Jurkat, Clone E6-1 (cell line): ENCODE measurements at regions not wholly inside any gene's neighbourhood (a gene's known extent, or its start where the extent isn't known, plus 50 kb on each side); places are given as distances from the start of the nearest gene placed in this dataset.
"Not testable (repeated sequence)": the region's sequence is repeated elsewhere in the genome, so short reads cannot be mapped to it uniquely, and the experiment has no call there.

ENCODE experiments used
- DNase-seq: peaks from one replicate; pipeline ENCODE4 v3.0.0-alpha.2; 2011; ENCODE audit warnings: low read depth, low spot score
- H3K4me3 ChIP-seq: 2 replicates; pipeline ENCODE4 v1.5.1; 2011; ENCODE audit warnings: mild to moderate bottlenecking, low read length, control low read depth, moderate library complexity

DNA sequence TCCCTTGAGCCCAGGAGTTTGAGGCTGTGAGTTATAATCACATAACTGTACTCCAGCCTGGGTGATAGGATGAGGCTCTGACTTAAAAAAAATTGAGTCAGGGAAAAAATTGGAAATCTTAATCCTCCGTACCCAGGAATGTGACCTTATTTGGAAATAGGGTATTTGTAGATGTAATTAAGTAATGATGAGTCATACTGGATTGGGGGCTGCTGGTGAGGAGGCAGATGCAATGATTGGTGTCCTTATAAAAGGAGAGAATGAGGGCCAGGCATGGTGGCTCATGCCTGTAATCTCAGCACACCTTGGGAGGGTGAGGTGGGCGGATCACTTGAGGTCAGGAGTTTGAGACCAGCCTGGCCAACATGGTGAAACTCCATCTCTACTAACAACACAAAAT lies 134.9 kb upstream of the ALDH3B2 start:
- not testable (repeated sequence) for DNase-seq, H3K4me3 ChIP-seq

DNA sequence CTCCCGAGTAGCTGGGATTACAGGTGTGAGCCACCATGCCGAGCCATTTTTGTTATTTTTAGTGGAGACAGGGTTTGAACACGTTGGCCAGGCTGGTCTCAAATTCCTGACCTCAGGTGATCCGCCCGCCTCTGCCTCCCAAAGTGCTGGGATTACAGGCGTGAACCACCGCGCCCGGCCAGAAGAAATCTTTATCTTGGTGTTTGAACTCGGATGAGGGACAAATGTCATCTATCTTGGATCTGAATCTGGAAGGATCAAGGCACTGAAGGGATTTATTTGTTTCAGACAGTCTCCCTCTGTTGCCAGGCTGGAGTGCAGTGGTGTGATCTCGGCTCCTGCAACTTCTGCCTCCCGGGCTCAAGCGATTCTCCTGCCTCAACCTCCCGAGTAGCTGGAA lies 133.5 kb upstream of the ALDH3B2 start:
- DNase-seq, H3K4me3 ChIP-seq: not testable (repeated sequence)

DNA sequence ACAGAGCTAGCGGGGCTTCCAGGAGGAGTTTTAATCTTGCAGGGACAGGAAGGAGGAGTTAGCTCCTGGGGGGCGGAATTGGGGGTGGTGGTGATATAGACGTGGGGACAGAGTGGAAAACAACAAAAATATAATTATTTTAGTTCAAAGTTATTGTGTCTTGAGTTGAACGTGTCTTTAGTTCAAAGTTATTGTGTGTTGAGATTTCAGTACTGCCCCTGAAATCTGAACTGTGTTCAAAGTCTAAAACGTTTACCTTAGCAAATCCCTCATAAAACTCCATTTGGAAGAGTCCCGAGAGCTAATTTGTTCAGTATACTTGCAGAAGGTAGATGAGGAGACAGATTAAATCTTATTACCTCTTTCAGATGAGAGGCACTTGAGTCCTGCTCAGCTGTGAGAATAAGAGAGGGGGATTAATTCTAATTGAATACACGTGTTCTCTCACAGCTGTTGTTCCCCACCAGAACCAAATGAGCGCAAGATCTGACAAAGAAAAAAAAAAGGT lies 132.4 kb upstream of the ALDH3B2 start:
- not testable (repeated sequence) for H3K4me3 ChIP-seq

DNA sequence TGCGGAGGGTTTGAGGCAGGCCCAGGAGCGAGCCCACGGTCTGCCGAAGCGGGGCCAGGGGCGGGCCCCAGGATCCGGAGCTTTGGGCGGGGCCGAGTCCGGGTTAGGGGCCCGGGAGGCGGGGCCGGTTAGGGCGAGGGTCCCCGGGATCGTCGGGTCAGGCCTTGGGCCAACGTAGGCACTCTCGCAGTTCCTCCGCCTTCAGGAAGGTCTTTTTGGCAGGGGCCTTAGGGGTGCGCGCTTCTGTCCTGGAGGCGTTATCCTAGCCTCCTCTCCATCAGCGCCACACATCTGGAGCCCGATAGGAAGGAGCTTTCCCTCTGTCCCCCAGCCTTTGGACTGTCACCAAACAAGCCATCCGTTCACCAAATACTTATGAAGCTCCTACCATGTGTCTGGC lies 131.8 kb upstream of the ALDH3B2 start:
- DNase-seq, result not testable (repeated sequence)
- H3K4me3 ChIP-seq, result peak overlapping the region; percentile 51

More for the DNA sequence above, 132.4 kb upstream of the ALDH3B2 start:
- DNase-seq, result not testable (repeated sequence)

- H3K4me3 ChIP-seq, result peak overlapping the region; percentile 73
- DNase-seq, result peak; percentile 94
Measured at GRCh38 chr11:67805253-67806126, 131.1 kb upstream of the ALDH3B2 start.

DNA sequence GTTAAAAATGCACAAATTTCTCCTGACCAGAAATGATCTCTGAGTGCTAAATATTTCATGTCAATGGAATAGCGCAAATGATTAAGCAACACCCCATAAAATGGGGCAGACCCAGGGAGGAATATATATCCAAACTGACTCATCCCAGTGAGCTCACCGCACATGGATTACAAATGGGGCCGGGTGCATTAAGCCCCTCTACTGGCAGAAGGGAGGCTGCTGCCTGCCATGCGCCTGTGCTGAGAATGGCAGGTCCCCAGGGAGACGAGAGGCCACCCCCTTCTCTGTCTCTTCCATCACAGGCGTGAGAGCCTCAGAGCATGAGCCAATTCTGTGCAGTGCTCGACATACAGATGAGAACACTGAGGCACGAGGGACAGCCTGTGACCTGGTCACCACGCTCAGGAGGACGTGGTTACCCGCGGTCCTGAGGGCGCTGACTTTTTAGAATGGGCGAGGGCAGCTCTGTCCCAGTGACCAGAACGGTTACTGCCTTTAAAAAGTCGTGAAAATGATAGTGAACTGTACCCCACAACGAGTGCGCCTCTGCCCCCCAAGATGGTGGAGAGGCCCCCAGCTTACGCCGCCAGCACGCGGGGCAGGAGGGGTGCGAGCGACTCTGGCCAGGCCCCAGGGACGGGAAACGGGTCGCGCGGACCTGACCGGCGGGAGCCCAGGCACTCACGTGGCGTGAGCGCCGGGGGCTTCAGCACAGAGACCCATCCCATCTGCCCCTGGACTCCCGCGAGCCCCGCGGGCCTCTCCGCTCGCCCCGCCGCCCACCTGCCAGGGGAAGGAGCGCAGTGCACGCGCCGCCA lies 130.2 kb upstream of the ALDH3B2 start:
- peak overlapping the region; percentile 73 for H3K4me3 ChIP-seq
- not testable (repeated sequence) for DNase-seq

- H3K4me3 ChIP-seq, DNase-seq: not testable (repeated sequence)
Measured at GRCh38 chr11:67803519-67803918, 129.1 kb upstream of the ALDH3B2 start.

GRCh38 chr11:67803055-67803454 lies 128.6 kb upstream of the ALDH3B2 start:
- not testable (repeated sequence) for DNase-seq, H3K4me3 ChIP-seq

DNA sequence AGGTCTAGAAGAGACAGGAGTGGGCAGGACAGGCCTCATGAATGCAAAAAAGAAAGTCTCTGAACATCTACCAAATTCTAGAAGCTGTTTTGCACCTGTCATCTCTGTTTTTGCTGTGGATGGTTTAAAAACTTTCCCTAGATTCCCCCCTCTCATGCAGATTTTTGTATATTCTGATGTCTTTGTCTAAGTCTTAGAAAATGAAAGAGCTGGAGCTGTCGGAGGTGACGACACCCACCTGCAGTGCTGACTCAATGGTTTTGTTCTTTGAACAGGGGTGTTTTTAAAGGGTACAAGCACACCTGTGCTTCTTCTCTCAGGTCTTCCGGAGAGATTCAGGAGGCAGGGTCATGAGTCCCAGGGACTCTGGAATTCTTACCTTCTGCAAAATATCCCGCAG lies 128.2 kb upstream of the ALDH3B2 start:
- not testable (repeated sequence) for DNase-seq

GRCh38 chr11:67801397-67801796 lies 127.0 kb upstream of the ALDH3B2 start:
- not testable (repeated sequence) for DNase-seq, H3K4me3 ChIP-seq

More for the DNA sequence above, 128.2 kb upstream of the ALDH3B2 start:
- H3K4me3 ChIP-seq, result not testable (repeated sequence)

DNA sequence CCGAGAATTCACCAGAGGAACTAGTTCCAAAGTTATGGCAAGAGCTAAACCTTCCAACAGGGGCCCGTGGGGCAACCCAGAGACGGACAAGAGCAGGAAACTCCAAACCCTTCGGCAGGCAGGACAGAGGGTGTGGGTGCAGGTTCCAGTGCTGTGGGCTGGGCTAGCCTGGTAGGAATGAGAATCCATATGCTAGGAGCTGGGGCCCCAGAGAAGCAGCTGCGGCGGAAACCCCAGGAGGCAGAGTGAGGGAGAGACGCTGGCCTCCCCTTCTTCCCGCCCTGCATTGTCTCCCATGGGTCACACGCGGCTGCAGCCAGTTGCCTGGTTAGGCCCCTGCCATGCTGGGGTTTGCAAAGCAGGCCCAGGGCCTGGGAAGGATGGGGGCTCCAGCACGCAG lies 126.2 kb upstream of the ALDH3B2 start:
- H3K4me3 ChIP-seq, DNase-seq: not testable (repeated sequence)

GRCh38 chr11:67799808-67800207 lies 125.4 kb upstream of the ALDH3B2 start:
- not testable (repeated sequence) for H3K4me3 ChIP-seq, DNase-seq

GRCh38 chr11:67797726-67798521 lies 123.5 kb upstream of the ALDH3B2 start:
- H3K4me3 ChIP-seq, DNase-seq: not testable (repeated sequence)

- no peak overlapping the region for H3K4me3 ChIP-seq
- DNase-seq, result no peak
Measured at GRCh38 chr11:67795746-67796145, 121.3 kb upstream of the ALDH3B2 start.

- not testable (repeated sequence) for H3K4me3 ChIP-seq
- DNase-seq, result peak; percentile 67
Measured at GRCh38 chr11:67793750-67794149, 119.3 kb upstream of the ALDH3B2 start.

- H3K4me3 ChIP-seq, result peak overlapping the region; percentile 10
Measured at GRCh38 chr11:67792273-67792990, 118.0 kb upstream of the ALDH3B2 start.

GRCh38 chr11:67791598-67792170 lies 117.3 kb upstream of the ALDH3B2 start:
- peak; percentile 60 for DNase-seq
- H3K4me3 ChIP-seq, result peak overlapping the region; percentile 5; the same call in 1 of the 2 replicates

More at GRCh38 chr11:67792273-67792990, 118.0 kb upstream of the ALDH3B2 start:
- peak; percentile 37 for DNase-seq

DNA sequence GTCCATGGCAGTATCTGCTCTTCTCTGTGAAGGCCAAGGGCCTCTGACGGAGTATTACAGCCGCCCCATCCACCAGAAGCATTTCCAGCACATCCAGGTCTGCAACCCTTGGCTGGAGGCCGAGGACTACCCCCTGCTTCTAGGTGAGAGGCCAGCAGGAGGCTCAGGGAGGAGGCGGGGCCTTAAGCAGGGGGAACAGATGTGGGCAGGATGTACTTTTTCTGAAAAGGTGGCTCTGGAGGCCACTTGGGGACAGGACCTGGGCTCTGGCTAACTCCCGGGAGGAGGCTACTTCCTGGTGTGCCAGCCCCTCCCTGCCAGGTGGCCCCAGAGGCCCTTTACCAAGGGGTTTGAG lies 113.9 kb upstream of the ALDH3B2 start:
- not testable (repeated sequence) for H3K4me3 ChIP-seq, DNase-seq
